Kidney (tissue), 13 donors: ENCODE measurements at regions not wholly inside any gene's neighbourhood (a gene's known extent, or its start where the extent isn't known, plus 50 kb on each side); places are given as distances from the start of the nearest gene placed in this dataset.

Experiments
- DNase-seq, 5 donors: peaks; one replicate each; pipeline ENCODE4 v3.0.0-alpha.2; 2013 to 2020
- FAIRE-seq: peaks from 2 replicates; lab custom pipeline; 2012; peaks lifted over from hg19 to GRCh38; lab: Jason Lieb, UNC
- H3K27ac ChIP-seq, 2 donors: one replicate each; pipeline ENCODE4 v1.7.0; 2013; ENCODE audit warnings: low read depth in 2 of 2, low read length in 2 of 2, inconsistent platforms in 1 of 2
- H3K27me3 ChIP-seq: one replicate; pipeline ENCODE4 v1.7.1; 2013; ENCODE audit warnings: low read length, inconsistent platforms; ENCODE audit not compliant: control insufficient read depth, insufficient read depth
- H3K36me3 ChIP-seq, 3 donors: one replicate each; pipeline versions ENCODE4 v1.7.0 to v1.7.1; 2013; ENCODE audit warnings: low read length in 3 of 3, control low read depth in 1 of 3, inconsistent platforms in 1 of 3; ENCODE audit not compliant: insufficient read depth in 3 of 3, control insufficient read depth in 2 of 3
- H3K4me1 ChIP-seq, 3 donors: one replicate each; pipeline versions ENCODE4 v1.7.0 to v1.7.1; 2013; ENCODE audit warnings: low read length in 3 of 3, inconsistent platforms in 1 of 3, low read depth in 1 of 3; ENCODE audit not compliant: control insufficient read depth in 2 of 3, insufficient read depth in 2 of 3
- H3K4me3 ChIP-seq, 3 donors: one replicate each; pipeline versions ENCODE4 v1.7.0 to v1.8.1; 2013; ENCODE audit warnings: low read length in 3 of 3, control low read depth in 1 of 3, inconsistent platforms in 1 of 3
- H3K9ac ChIP-seq, 3 donors: one replicate each; pipeline versions ENCODE4 v1.7.0 to v1.7.1; 2013; ENCODE audit warnings: low read length in 3 of 3, control low read depth in 1 of 3, inconsistent platforms in 1 of 3
- H3K9me3 ChIP-seq, 3 donors: one replicate each; pipeline versions ENCODE4 v1.7.0 to v1.7.1; 2013; ENCODE audit warnings: low read length in 3 of 3, control low read depth in 1 of 3, inconsistent platforms in 1 of 3; ENCODE audit not compliant: control insufficient read depth in 2 of 3, insufficient read depth in 1 of 3
- CTCF ChIP-seq: IDR thresholded peaks from 3 replicates; pipeline ENCODE4 v1.5.1; 2012; ENCODE audit warnings: mild to moderate bottlenecking, moderate library complexity, borderline replicate concordance; ENCODE audit not compliant: insufficient read depth; ENCODE audit errors: extremely low read depth
- intact Hi-C: fragments of 100-400 bp; cut with DNase I; formaldehyde crosslinking; loops from one replicate; pipeline ENCODE4 v1.11.1; 2022
- donor health status: control.
- donor health status: control.
- donor health status: control.
- donor health status: control.
- donor health status: control.
- donor health status: DM: yes; HTN: yes; CAD: no.
- donor health status: Normal renal cell carcinoma (clear cell type).

- FAIRE-seq (no peak), DNase-seq (no peak)
- no peak overlapping the region for H3K9ac ChIP-seq
- H3K9me3 ChIP-seq, result no peaks in the 10 kb centered on the region
- H3K36me3 ChIP-seq, result no peaks in the 10 kb centered on the region
- H3K4me3 ChIP-seq, result no peak overlapping the region
- H3K4me1 ChIP-seq, result no peaks in the 10 kb centered on the region
- intact Hi-C loops, result no loop called here
- H3K27me3 ChIP-seq, result no peaks in the 10 kb centered on the region
- no peak for TF ChIP-seq CTCF
- H3K27ac ChIP-seq, result no peak overlapping the region
Measured at GRCh38 chr11:42707541-42707940, 604.3 kb upstream of the API5 start.

- Histone ChIP-seq H3K27ac (no peak overlapping the region), H3K4me3 (no peak overlapping the region), H3K9me3 (no peaks in the 10 kb centered on the region), H3K36me3 (no peaks in the 10 kb centered on the region), H3K27me3 (no peaks in the 10 kb centered on the region), H3K9ac (no peak overlapping the region), H3K4me1 (no peaks in the 10 kb centered on the region)
- FAIRE-seq, result no peak
- no peak for TF ChIP-seq CTCF
- intact Hi-C loops, result no loop called here
- no peak for DNase-seq
Measured at GRCh38 chr11:42709216-42709615, 602.6 kb upstream of the API5 start.

- H3K27me3 ChIP-seq, result no peaks in the 10 kb centered on the region
- H3K4me1 ChIP-seq, result no peaks in the 10 kb centered on the region
- H3K4me3 ChIP-seq, result no peak overlapping the region
- DNase-seq (peak in 2 of 5 donors; percentile 1 to 2), FAIRE-seq (no peak)
- no peak for TF ChIP-seq CTCF
- H3K27ac ChIP-seq, result no peak overlapping the region
- no peak overlapping the region for H3K9ac ChIP-seq
- no peaks in the 10 kb centered on the region for H3K36me3 ChIP-seq
- intact Hi-C loops, result no loop called here
- H3K9me3 ChIP-seq, result no peaks in the 10 kb centered on the region
Measured at GRCh38 chr11:42713279-42713678, 598.5 kb upstream of the API5 start.

GRCh38 chr11:42713753-42714152, 598.0 kb upstream of the API5 start:
- Histone ChIP-seq H3K36me3 (no peaks in the 10 kb centered on the region), H3K9ac (no peak overlapping the region), H3K27ac (no peak overlapping the region), H3K27me3 (no peaks in the 10 kb centered on the region), H3K9me3 (no peaks in the 10 kb centered on the region), H3K4me3 (no peak overlapping the region), H3K4me1 (no peaks in the 10 kb centered on the region)
- no peak for TF ChIP-seq CTCF
- DNase-seq, result no peak
- FAIRE-seq, result no peak
- intact Hi-C loops, result no loop called here
